ENCODE measurements at regions not wholly inside any gene's neighbourhood (a gene's known extent, or its start where the extent isn't known, plus 50 kb on each side); places are given as distances from the start of the nearest gene placed in this dataset.
A peak's percentile ranks its signal among the peaks of the same experiment; 100 is the strongest.

GRCh38 chr1:221234791-221235190 is 355.5 kb downstream of the HLX start:
- ChIA-PET CTCF (no interaction called here), POLR2A (no interaction called here)
- Histone ChIP-seq H3K4me2 (ENCODE audit: insufficient read depth, low read length) (no peak overlapping the region), H3K9me1 (replicated peaks; ENCODE audit: control insufficient read depth, extremely low read depth, insufficient read depth, low read length) (no peaks in the 10 kb centered on the region), H3K4me1 (ENCODE audit: control insufficient read depth, extremely low read depth, insufficient read depth, low read length) (no peaks in the 10 kb centered on the region), H3K36me3 (ENCODE audit: control insufficient read depth in 2 of 2, extremely low read depth in 1 of 2, insufficient read depth in 2 of 2, low read length in 2 of 2) (no peaks in the 10 kb centered on the region), H4K20me1 (replicated peaks; ENCODE audit: control insufficient read depth, extremely low read depth, insufficient read depth, low read length) (no peaks in the 10 kb centered on the region), H3K27me3 (ENCODE audit: control insufficient read depth in 2 of 2, insufficient read depth in 2 of 2, low read length in 2 of 2) (no peaks in the 10 kb centered on the region), H2AFZ (ENCODE audit: low read depth, low read length) (no peak overlapping the region), H3K9ac (replicated peaks; ENCODE audit: extremely low read depth, insufficient read depth, low read length) (no peak overlapping the region), H3K4me3 (replicated peaks in 1 of 3; ENCODE audit: insufficient read depth in 1 of 3, low read depth in 1 of 3, low read length in 3 of 3) (no peak overlapping the region), H3K9me3 (replicated peaks; ENCODE audit: control insufficient read depth, insufficient read depth, low read length) (no peaks in the 10 kb centered on the region), H3K79me2 (ENCODE audit: control insufficient read depth, insufficient read depth, low read length) (no peaks in the 10 kb centered on the region), H3K27ac (ENCODE audit: insufficient read depth, low read depth, low read length) (no peak overlapping the region)
- no TSS peak for BruUV-seq (replicated peaks)
- intact Hi-C loops (cut with micrococcal nuclease): no loop called here
- DNase-seq (ENCODE audit: low read depth, low spot score): no peak
- FAIRE-seq: no peak
- dilution Hi-C loops (cut with MboI; ENCODE audit: extremely low pct_ligation_motif_present, low sequenced_read_pairs): no loop called here
- TF ChIP-seq JUN (IDR thresholded peaks at IDR 0.05; ENCODE audit: borderline replicate concordance, insufficient read depth, insufficient read length, low read depth): peak; percentile 15
- TF ChIP-seq POLR2AphosphoS5 (IDR thresholded peaks at IDR 0.05; ENCODE audit: insufficient read depth, low read depth, low read length): no peak
- TF ChIP-seq FOS (IDR thresholded peaks at IDR 0.05; ENCODE audit: borderline replicate concordance, insufficient read depth, low read length): peak; percentile 26
- no peak for TF ChIP-seq POLR2A (IDR thresholded peaks at IDR 0.05; ENCODE audit: low read depth, low read length)

DNA sequence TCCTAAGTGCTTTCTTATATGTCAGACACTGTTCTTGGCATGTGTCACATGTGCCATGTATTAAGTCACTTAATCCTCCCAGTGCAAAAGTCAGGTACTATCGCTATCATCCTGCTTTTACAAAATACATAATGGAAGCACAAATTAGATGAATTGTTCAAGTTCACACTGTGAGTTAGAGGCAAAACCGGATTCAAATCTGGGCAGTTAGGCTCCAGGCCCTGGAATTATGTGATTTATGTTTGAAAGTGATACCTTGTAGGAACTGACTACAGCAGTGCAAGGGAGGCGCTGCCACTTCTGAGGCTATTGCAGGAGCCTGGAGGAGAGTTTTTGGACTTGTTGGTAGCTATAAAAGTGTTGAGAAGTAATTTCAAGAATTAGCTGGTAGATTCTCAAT is 358.3 kb downstream of the HLX start:
- intact Hi-C loops (cut with micrococcal nuclease): no loop called here
- no peak for FAIRE-seq
- BruUV-seq (replicated peaks): no TSS peak

More for the DNA sequence above, 358.3 kb downstream of the HLX start:
- Histone ChIP-seq H3K9me3 (replicated peaks; ENCODE audit: control insufficient read depth, insufficient read depth, low read length) (no peaks in the 10 kb centered on the region), H3K4me1 (ENCODE audit: control insufficient read depth, extremely low read depth, insufficient read depth, low read length) (no peaks in the 10 kb centered on the region), H4K20me1 (replicated peaks; ENCODE audit: control insufficient read depth, extremely low read depth, insufficient read depth, low read length) (no peaks in the 10 kb centered on the region), H3K79me2 (ENCODE audit: control insufficient read depth, insufficient read depth, low read length) (no peaks in the 10 kb centered on the region), H3K27me3 (ENCODE audit: control insufficient read depth in 2 of 2, insufficient read depth in 2 of 2, low read length in 2 of 2) (no peaks in the 10 kb centered on the region), H2AFZ (ENCODE audit: low read depth, low read length) (no peak overlapping the region), H3K9ac (replicated peaks; ENCODE audit: extremely low read depth, insufficient read depth, low read length) (no peak overlapping the region), H3K4me2 (ENCODE audit: insufficient read depth, low read length) (no peak overlapping the region), H3K9me1 (replicated peaks; ENCODE audit: control insufficient read depth, extremely low read depth, insufficient read depth, low read length) (no peaks in the 10 kb centered on the region), H3K4me3 (replicated peaks in 1 of 3; ENCODE audit: insufficient read depth in 1 of 3, low read depth in 1 of 3, low read length in 3 of 3) (no peak overlapping the region), H3K27ac (ENCODE audit: insufficient read depth, low read depth, low read length) (no peak overlapping the region), H3K36me3 (ENCODE audit: control insufficient read depth in 2 of 2, extremely low read depth in 1 of 2, insufficient read depth in 2 of 2, low read length in 2 of 2) (no peaks in the 10 kb centered on the region)
- ChIA-PET POLR2A (no interaction called here), CTCF (interaction anchor here (1.4 kb wide), 1 partner anchor 34 kb away, joined by 6 read pairs; no protein-coding TSS in a partner anchor)
- TF ChIP-seq FOS (IDR thresholded peaks at IDR 0.05; ENCODE audit: borderline replicate concordance, insufficient read depth, low read length): no peak
- TF ChIP-seq POLR2A (IDR thresholded peaks at IDR 0.05; ENCODE audit: low read depth, low read length): no peak
- no peak for TF ChIP-seq MYC (IDR thresholded peaks at IDR 0.05; ENCODE audit: low read depth, low read length)
- TF ChIP-seq, protein P1, sequence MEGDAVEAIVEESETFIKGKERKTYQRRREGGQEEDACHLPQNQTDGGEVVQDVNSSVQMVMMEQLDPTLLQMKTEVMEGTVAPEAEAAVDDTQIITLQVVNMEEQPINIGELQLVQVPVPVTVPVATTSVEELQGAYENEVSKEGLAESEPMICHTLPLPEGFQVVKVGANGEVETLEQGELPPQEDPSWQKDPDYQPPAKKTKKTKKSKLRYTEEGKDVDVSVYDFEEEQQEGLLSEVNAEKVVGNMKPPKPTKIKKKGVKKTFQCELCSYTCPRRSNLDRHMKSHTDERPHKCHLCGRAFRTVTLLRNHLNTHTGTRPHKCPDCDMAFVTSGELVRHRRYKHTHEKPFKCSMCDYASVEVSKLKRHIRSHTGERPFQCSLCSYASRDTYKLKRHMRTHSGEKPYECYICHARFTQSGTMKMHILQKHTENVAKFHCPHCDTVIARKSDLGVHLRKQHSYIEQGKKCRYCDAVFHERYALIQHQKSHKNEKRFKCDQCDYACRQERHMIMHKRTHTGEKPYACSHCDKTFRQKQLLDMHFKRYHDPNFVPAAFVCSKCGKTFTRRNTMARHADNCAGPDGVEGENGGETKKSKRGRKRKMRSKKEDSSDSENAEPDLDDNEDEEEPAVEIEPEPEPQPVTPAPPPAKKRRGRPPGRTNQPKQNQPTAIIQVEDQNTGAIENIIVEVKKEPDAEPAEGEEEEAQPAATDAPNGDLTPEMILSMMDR (IDR thresholded peaks at IDR 0.05; ENCODE audit: extremely low read depth in 1 of 2, insufficient read depth in 1 of 2, low read depth in 1 of 2, low read length in 2 of 2): no peak
- TF ChIP-seq JUN (IDR thresholded peaks at IDR 0.05; ENCODE audit: borderline replicate concordance, insufficient read depth, insufficient read length, low read depth): no peak
- no peak for TF ChIP-seq GATA2 (IDR thresholded peaks at IDR 0.05; ENCODE audit: insufficient read depth, insufficient read length, low read depth, low read length)
- no peak for TF ChIP-seq POLR2AphosphoS5 (IDR thresholded peaks at IDR 0.05; ENCODE audit: insufficient read depth, low read depth, low read length)
- TF ChIP-seq, protein P2, sequence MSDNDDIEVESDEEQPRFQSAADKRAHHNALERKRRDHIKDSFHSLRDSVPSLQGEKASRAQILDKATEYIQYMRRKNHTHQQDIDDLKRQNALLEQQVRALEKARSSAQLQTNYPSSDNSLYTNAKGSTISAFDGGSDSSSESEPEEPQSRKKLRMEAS (IDR thresholded peaks at IDR 0.05; ENCODE audit: insufficient read depth, insufficient read length): no peak
- no peak for TF ChIP-seq EZH2 (IDR thresholded peaks at IDR 0.05; ENCODE audit: borderline replicate concordance, low read depth, low read length, severe bottlenecking)
- no peak for DNase-seq (ENCODE audit: low read depth, low spot score)
- dilution Hi-C loops (cut with MboI; ENCODE audit: extremely low pct_ligation_motif_present, low sequenced_read_pairs): no loop called here
